Retinal pigment epithelial cell (primary cell): ENCODE measurements at regions not wholly inside any gene's neighbourhood (a gene's known extent, or its start where the extent isn't known, plus 50 kb on each side); places are given as distances from the start of the nearest gene placed in this dataset.

Experiments used
- DNase-seq: peaks from one replicate; pipeline ENCODE4 v3.0.0-alpha.2; 2010; ENCODE audit warnings: low read depth
- H3K4me3 ChIP-seq: 2 replicates; pipeline ENCODE4 v1.5.1; 2011; ENCODE audit warnings: mild to moderate bottlenecking, low read length, control low read depth, moderate library complexity
- TF ChIP-seq, protein P1 (sequence below): conservative IDR thresholded peaks from 2 replicates; pipeline ENCODE4 v1.5.1; 2011; ENCODE audit warnings: low read depth, low read length, control low read depth, inconsistent platforms

DNA sequence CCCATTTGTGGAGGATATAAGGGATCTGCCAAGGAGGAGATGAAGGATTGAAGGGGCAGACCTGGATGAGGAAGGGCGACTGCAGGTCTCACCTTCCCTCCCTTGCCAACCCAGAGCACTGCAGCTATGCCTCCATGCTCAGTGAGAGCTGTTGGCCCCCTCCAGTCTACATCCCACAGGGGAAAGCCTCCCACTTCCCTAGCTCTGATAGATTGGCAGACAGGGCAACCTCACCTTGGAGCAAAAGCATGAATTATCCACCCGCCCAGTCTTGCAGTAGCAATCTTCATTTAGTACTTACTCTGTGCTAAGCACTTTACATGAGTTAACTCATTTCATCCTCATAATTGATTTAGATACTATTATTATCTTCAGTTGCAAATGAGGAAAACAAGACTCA, 70.4 kb upstream of the SMNDC1 start:
- TF ChIP-seq, protein P1, sequence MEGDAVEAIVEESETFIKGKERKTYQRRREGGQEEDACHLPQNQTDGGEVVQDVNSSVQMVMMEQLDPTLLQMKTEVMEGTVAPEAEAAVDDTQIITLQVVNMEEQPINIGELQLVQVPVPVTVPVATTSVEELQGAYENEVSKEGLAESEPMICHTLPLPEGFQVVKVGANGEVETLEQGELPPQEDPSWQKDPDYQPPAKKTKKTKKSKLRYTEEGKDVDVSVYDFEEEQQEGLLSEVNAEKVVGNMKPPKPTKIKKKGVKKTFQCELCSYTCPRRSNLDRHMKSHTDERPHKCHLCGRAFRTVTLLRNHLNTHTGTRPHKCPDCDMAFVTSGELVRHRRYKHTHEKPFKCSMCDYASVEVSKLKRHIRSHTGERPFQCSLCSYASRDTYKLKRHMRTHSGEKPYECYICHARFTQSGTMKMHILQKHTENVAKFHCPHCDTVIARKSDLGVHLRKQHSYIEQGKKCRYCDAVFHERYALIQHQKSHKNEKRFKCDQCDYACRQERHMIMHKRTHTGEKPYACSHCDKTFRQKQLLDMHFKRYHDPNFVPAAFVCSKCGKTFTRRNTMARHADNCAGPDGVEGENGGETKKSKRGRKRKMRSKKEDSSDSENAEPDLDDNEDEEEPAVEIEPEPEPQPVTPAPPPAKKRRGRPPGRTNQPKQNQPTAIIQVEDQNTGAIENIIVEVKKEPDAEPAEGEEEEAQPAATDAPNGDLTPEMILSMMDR = no peak
- no peak for DNase-seq
- H3K4me3 ChIP-seq = no peak overlapping the region

GRCh38 chr10:110376021-110376766, 71.5 kb upstream of the SMNDC1 start:
- DNase-seq = no peak
- TF ChIP-seq, protein P1 = no peak
- no peak overlapping the region for H3K4me3 ChIP-seq

GRCh38 chr10:110376767-110377160, 72.0 kb upstream of the SMNDC1 start:
- H3K4me3 ChIP-seq = no peak overlapping the region
- DNase-seq = no peak
- TF ChIP-seq, protein P1 = no peak

- TF ChIP-seq, protein P1 = no peak
- no peak overlapping the region for H3K4me3 ChIP-seq
- no peak for DNase-seq
Observed at GRCh38 chr10:110378006-110378405, 73.3 kb upstream of the SMNDC1 start.

DNA sequence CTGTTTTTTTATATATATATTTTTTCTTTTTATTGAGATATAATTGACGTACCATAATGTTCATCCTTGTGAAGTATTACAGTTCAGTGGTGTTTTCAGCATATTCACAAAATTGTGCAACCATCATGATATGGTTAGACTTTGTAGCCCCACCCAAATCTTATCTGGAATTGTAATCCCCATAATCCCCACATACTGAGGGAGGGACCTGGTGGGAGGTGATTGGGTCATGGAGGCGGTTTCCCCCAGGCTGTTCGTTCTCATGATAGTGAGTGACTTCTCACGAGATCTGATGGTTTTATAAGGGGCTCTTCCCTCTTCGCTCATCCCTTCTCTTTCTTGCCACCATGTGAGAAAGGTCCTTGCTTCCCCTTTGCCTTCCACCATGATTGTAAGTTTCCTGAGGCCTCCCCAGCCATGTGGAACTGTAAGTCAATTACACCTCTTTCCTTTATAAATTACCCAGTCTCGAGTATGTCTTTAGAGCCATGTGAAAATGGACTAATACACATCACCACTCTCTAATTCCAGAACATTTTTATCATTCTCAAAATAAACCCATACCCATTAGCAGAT, 73.9 kb upstream of the SMNDC1 start:
- TF ChIP-seq, protein P1 = no peak
- no peak for DNase-seq
- H3K4me3 ChIP-seq = no peak overlapping the region

- TF ChIP-seq, protein P1 = no peak
- H3K4me3 ChIP-seq = no peak overlapping the region
- no peak for DNase-seq
Observed at GRCh38 chr10:110379831-110380230, 75.1 kb upstream of the SMNDC1 start.

DNA sequence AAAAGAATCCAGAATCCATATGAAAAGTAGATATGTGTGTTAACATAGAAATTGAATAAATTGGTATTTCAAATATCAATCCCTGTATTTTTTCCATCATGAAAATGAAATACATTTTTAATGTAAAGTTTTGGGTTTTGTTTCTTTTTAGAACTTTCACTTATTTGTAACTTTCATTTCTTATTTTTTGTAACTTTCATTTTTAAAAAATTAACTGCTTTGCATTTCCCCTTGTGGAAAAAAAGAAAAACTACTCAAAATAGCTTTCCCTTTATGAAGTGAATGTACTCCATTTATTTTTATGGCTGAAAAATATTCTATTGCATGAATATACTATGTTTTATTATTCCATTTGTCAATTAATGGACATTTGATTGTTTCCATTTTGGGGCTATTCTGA, 75.6 kb upstream of the SMNDC1 start:
- H3K4me3 ChIP-seq = no peak overlapping the region
- TF ChIP-seq, protein P1 = no peak
- no peak for DNase-seq
